ENCODE measurements at regions not wholly inside any gene's neighbourhood (a gene's known extent, or its start where the extent isn't known, plus 50 kb on each side); places are given as distances from the start of the nearest gene placed in this dataset.

DNA sequence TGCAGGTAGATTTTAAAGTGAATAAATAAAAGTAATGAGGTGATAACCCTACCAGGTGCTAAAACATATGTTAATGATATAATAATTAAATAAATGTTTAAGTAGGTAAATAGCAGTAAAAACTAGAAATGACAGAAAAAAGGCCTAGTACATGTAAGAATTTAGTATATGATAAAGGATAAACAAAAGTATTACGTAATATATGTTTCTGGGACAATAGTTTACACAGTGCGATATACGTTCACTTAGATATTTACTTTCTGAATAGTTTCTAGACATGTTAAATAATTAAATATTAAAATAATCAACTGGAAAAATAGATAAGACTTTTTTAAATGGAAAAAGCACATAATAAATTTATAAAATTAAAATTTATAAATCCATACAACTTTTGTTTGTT lies 340.9 kb downstream of the LIG4 start:
- no peaks in the 10 kb centered on the region for H3K9me3 Mint-ChIP-seq
- H3K4me3 Mint-ChIP-seq: no peak overlapping the region
- TF ChIP-seq, protein P1, sequence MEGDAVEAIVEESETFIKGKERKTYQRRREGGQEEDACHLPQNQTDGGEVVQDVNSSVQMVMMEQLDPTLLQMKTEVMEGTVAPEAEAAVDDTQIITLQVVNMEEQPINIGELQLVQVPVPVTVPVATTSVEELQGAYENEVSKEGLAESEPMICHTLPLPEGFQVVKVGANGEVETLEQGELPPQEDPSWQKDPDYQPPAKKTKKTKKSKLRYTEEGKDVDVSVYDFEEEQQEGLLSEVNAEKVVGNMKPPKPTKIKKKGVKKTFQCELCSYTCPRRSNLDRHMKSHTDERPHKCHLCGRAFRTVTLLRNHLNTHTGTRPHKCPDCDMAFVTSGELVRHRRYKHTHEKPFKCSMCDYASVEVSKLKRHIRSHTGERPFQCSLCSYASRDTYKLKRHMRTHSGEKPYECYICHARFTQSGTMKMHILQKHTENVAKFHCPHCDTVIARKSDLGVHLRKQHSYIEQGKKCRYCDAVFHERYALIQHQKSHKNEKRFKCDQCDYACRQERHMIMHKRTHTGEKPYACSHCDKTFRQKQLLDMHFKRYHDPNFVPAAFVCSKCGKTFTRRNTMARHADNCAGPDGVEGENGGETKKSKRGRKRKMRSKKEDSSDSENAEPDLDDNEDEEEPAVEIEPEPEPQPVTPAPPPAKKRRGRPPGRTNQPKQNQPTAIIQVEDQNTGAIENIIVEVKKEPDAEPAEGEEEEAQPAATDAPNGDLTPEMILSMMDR (IDR thresholded peaks at IDR 0.05; ENCODE audit: unreplicated experiment): no peak
- no peaks in the 10 kb centered on the region for H3K4me1 Mint-ChIP-seq
- no peak overlapping the region for H3K27ac Mint-ChIP-seq
- peaks cover 64% of the 10 kb centered on the region for H3K27me3 Mint-ChIP-seq (ENCODE audit: low read depth)
- H3K36me3 Mint-ChIP-seq: no peaks in the 10 kb centered on the region
- no peak for DNase-seq (ENCODE audit: low spot score in 2 of 2, unreplicated experiment in 2 of 2)

DNA sequence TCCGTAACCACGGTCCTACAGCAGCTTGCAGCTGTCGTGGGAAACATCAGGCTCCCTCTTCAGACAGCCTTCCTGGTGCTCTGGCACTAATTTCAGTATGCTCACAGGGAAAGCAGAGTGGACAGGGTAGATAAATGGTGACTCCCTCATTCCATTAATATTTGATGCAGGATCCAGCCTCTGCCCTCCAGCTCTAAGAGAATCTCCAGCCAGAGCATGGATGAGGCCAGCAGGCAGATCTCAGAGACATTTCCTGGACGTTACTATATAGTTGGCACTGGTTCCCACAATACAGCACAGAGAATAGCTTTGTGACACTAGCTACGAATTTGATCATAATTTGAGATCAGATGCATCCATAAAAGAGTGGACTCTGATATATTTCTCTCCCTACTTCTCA lies 341.4 kb downstream of the LIG4 start:
- Mint-ChIP-seq H3K27ac (no peak overlapping the region), H3K9me3 (no peaks in the 10 kb centered on the region), H3K27me3 (ENCODE audit: low read depth) (peaks cover 64% of the 10 kb centered on the region), H3K36me3 (no peaks in the 10 kb centered on the region), H3K4me3 (no peak overlapping the region), H3K4me1 (no peaks in the 10 kb centered on the region)
- TF ChIP-seq, protein P1 (IDR thresholded peaks at IDR 0.05; ENCODE audit: unreplicated experiment): no peak
- DNase-seq (ENCODE audit: low spot score in 2 of 2, unreplicated experiment in 2 of 2): no peak

GRCh38 chr13:107870400-107870799 lies 344.9 kb downstream of the LIG4 start:
- no peak overlapping the region for H3K4me3 Mint-ChIP-seq
- peaks cover 74% of the 10 kb centered on the region for H3K27me3 Mint-ChIP-seq (ENCODE audit: low read depth)
- no peak for DNase-seq (ENCODE audit: low spot score in 2 of 2, unreplicated experiment in 2 of 2)
- peaks cover 15% of the 10 kb centered on the region for H3K4me1 Mint-ChIP-seq
- H3K36me3 Mint-ChIP-seq: no peaks in the 10 kb centered on the region
- no peak overlapping the region for H3K27ac Mint-ChIP-seq
- no peaks in the 10 kb centered on the region for H3K9me3 Mint-ChIP-seq
- TF ChIP-seq, protein P1 (IDR thresholded peaks at IDR 0.05; ENCODE audit: unreplicated experiment): no peak

- no peaks in the 10 kb centered on the region for H3K9me3 Mint-ChIP-seq
- peaks cover 91% of the 10 kb centered on the region for H3K27me3 Mint-ChIP-seq (ENCODE audit: low read depth)
- peak in 1 of 2 experiments; percentile 61 for DNase-seq (ENCODE audit: low spot score in 2 of 2, unreplicated experiment in 2 of 2)
- TF ChIP-seq, protein P1 (IDR thresholded peaks at IDR 0.05; ENCODE audit: unreplicated experiment): no peak
- peak overlapping the region; percentile 88 for H3K4me3 Mint-ChIP-seq
- H3K27ac Mint-ChIP-seq: no peak overlapping the region
- peaks cover 18% of the 10 kb centered on the region for H3K4me1 Mint-ChIP-seq
- no peaks in the 10 kb centered on the region for H3K36me3 Mint-ChIP-seq
Measured at GRCh38 chr13:107867701-107868661, 347.4 kb downstream of the LIG4 start.

DNA sequence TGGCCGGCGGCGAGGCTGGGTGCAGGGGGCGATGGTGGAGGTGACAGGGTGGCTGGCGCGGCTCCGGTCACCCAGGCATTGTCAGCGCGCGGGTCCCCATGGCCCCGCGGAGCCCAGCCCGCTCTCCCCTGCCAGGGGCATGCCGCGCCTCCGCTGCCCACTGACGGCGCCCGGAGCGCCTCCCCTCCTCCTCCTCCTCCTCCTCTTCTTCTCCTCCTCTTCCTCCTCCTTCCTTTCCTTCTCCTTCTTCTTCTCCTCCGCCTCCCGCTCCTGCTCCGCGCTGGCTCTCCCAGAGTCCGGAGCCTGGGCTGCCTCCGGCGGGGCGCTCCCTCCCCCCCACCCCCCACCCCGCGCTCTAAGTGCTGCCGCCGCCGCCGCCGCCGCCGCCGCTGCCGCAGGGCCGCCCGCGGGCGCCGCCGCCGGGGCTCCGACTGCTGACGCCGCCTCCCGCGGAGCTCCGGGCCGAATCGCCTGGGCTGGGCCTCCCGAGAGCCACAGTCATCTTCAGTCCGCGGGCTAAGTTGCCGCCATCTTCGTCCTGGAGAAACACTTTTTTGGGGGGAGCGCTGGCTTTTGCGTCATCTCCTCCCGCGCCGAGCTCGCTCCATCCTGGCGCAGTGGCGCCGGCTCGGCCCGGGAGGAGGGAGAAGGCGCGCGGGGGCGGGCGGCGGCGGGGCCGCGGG lies 348.3 kb downstream of the LIG4 start:
- DNase-seq (ENCODE audit: low spot score in 2 of 2, unreplicated experiment in 2 of 2): peak in 1 of 2 experiments; percentile 50
- Mint-ChIP-seq H3K4me1 (peaks cover 18% of the 10 kb centered on the region), H3K27me3 (ENCODE audit: low read depth) (peaks cover 83% of the 10 kb centered on the region), H3K4me3 (peak overlapping the region; percentile 88), H3K27ac (no peak overlapping the region), H3K9me3 (no peaks in the 10 kb centered on the region), H3K36me3 (no peaks in the 10 kb centered on the region)
- TF ChIP-seq, protein P1 (IDR thresholded peaks at IDR 0.05; ENCODE audit: unreplicated experiment): no peak
